GM12892 (cell line): ENCODE measurements at regions not wholly inside any gene's neighbourhood (a gene's known extent, or its start where the extent isn't known, plus 50 kb on each side); places are given as distances from the start of the nearest gene placed in this dataset.
"Not testable (repeated sequence)": the region's sequence is repeated elsewhere in the genome, so short reads cannot be mapped to it uniquely, and the experiment has no call there.

ENCODE experiments used
- DNase-seq: peaks from one replicate; pipeline ENCODE4 v3.0.0; 2011; ENCODE audit not compliant: insufficient read length
- FAIRE-seq: peaks from 2 replicates; lab custom pipeline; 2011; peaks lifted over from hg19 to GRCh38; lab: Jason Lieb, UNC
- POLR2A ChIP-seq: IDR thresholded peaks from 2 replicates; pipeline ENCODE4 v1.6.1; 2011; ENCODE audit warnings: low read depth, low read length, control low read depth
- POLR2AphosphoS5 ChIP-seq: IDR thresholded peaks from 2 replicates; pipeline ENCODE4 v1.6.1; 2011; ENCODE audit warnings: low read depth, low read length, control low read depth
- TAF1 ChIP-seq: IDR thresholded peaks from 2 replicates; pipeline ENCODE4 v1.6.1; 2011; ENCODE audit warnings: low read depth, mild to moderate bottlenecking, control low read depth, low read length, borderline replicate concordance

DNA sequence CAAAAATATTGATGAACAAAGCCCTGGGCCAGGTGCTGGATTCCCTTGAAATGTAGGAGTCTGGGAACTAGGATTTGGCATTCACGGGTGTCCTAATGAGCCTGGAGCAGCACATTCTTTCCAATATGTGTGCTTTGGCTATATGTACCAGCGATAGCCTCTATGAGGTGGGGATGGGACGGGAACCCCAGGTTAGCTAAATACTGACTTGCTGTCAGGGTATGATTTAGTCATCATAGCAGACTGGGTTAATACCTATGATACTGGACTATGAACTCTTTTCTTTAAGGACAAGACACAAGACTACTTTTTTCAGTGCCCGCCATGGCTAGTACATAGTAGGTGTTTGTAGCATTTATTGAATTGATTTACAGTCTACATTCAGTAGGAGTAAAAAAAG, 152.7 kb downstream of the KCNRG start:
- DNase-seq (no peak), FAIRE-seq (no peak)
- TF ChIP-seq TAF1 (no peak), POLR2A (no peak), POLR2AphosphoS5 (no peak)

DNA sequence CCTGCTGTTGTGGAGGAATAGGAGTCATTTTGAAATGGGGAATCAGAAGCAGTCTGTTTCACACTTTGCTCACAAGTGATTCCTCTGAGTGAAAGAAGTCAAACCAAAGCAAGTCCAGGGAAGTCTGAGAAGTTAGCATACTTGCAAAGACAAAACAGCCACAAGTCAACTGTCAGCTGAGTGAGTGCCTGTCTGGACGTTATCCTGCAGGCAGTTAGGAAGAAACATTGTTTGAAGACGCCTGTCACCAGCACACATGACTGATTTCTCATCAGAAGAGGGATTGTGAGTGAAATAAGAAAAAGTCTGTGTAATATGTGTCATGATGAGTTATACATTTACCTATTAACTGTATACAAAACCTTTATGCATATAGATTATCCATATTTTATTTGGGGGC, 153.5 kb downstream of the KCNRG start:
- no peak for DNase-seq
- no peak for FAIRE-seq
- TF ChIP-seq TAF1 (no peak), POLR2A (no peak), POLR2AphosphoS5 (no peak)

DNA sequence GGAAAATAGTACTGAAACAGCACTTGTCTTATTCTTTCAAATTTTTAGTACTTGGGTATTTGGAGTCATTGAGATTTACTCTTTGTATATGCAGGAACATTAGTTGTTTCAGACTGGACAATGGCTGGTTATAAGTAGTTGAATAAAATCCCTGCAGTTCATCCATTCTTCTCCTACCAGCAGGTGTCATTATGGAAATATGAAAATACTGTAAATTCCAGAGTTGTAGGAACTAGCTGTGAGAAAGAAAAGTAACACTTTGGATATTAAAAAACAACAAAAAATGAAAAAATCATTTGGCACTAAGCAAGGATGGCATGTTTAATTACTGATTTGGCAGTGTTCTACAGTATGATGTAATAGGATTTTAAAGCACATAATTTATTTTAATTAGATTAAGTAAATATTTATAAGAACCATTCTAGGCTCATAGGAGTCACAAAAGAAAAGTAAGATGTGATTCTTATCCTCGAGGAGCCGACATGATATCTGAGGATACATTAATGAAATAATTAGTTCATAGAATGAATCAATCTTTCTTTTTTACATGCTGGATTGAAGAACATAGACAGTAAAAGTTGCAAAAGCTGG, 155.3 kb downstream of the KCNRG start:
- FAIRE-seq = no peak
- no peak for TF ChIP-seq TAF1
- no peak for TF ChIP-seq POLR2AphosphoS5
- TF ChIP-seq POLR2A = no peak
- DNase-seq = no peak

DNA sequence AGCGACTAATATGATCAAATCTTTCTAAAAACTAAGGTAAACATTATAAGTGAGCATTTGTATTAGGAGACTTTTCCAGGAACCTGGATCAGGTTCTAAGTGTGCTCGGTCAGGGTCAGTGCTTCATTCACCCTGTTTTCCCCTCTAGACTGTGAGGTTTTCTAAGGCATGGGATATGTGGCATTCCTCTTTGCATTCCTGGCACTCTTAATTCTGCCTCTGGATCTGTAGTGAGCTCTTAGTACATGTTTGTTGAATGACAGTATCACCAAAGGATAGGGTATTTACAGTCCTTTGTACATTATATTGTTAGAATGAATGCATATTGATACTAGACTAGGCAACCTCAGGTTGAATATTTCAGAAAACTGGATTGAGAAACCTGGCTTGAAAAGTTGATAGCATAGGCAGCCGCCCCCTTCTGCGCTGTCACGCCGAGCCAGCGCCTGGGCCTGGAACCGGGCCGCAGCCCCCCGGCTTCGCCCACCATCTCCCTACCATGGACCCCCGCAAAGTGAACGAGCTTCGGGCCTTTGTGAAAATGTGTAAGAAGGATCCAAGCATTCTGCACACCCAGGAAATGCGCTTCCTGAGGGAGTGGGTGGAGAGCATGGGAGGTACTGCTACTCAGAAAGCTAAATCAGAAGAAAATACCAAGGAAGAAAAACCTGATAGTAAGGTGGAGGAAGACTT, 156.5 kb downstream of the KCNRG start:
- DNase-seq (no peak), FAIRE-seq (no peak)
- no peak for TF ChIP-seq TAF1
- TF ChIP-seq POLR2A = no peak
- no peak for TF ChIP-seq POLR2AphosphoS5

DNA sequence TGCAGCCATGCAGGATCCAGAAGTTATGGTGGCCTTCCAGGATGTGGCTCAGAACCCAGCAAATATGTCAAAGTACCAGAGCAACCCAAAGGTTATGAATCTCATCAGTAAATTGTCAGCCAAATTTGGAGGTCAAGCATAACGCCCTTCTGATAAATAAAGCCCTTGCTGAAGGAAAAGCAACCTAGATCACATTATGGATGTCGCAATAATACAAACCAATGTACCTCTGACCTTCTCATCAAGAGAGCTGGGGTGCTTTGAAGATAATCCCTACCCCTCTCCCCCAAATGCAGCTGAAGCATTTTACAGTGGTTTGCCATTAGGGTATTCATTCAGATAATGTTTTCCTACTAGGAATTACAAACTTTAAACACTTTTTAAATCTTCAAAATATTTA, 157.8 kb downstream of the KCNRG start:
- not testable (repeated sequence) for FAIRE-seq, DNase-seq

DNA sequence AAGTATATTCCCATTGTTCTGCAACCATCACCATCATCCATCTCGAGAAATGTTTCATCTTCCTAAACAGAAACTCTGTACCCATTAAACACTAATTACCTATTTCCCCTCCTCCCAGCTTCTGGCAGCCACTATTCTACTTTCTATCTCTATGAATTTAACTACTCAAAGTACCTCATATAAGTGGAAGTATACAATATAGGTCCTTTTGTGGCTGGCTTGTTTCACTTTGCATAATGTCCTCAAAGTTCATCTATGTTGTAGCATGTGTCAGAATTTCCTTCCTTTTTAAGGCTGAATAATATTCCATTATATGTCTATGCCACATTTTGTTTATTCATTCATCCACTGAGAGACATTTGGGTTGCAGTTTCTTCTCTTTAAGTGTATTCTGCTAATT, 159.4 kb downstream of the KCNRG start:
- TF ChIP-seq POLR2A (no peak), POLR2AphosphoS5 (no peak), TAF1 (no peak)
- DNase-seq (no peak), FAIRE-seq (no peak)

DNA sequence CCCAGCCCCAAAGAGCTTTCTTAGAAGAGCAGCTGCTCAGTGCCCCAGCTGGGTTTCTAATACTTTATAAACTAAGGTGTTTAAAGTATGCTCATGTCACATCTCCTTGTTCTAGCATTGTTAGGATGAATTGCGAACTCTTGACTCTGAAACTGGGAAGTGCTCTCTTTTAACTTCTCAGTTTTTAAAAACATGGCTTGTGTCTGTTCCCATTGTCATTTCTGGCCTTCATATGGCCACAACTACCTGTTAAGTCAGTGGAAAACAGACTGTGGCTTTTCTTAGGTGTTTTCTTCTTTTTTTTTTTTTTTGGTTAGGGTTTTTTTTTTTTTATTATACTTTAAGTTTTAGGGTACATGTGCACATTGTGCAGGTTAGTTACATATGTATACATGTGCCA, 164.7 kb downstream of the KCNRG start:
- TF ChIP-seq POLR2A (no peak), POLR2AphosphoS5 (no peak), TAF1 (no peak)
- no peak for FAIRE-seq
- DNase-seq = no peak

DNA sequence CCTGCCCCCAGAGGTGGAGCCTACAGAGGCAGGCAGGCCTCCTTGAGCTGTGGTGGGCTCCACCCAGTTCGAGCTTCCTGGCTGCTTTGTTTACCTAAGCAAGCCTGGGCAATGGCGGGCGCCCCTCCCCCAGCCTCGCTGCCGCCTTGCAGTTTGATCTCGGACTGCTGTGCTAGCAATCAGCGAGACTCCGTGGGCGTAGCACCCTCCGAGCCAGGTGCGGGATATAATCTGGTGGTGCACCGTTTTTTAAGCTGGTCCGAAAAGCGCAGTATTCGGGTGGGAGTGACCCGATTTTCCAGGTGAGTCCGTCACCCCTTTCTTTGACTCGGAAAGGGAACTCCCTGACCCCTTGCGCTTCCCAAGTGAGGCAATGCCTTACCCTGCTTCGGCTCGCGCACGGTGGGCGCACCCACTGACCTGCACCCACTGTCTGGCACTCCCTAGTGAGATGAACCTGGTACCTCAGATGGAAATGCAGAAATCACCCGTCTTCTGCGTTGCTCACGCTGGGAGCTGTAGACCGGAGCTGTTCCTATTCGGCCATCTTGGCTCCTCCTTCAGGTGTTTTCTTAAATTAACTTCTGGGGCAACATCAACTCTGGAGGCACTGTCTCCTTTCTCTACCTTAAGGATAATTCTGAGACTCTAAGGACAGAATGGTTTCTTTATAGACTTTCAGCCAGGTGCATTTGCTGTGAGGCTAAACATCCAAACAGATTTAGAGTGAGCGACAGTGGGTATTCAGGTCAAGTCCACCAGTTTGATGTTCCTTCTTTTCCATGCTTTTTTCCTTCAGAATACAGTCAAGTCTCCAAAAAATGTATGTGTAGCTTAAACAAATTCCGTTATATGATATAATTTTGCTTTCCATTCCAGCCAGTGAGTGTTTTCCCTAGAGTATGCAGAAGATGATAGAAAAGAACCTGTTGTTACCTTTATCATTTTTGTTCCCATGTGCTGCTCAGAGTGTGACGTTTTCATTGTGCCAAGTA, 170.8 kb downstream of the KCNRG start:
- not testable (repeated sequence) for FAIRE-seq, DNase-seq

DNA sequence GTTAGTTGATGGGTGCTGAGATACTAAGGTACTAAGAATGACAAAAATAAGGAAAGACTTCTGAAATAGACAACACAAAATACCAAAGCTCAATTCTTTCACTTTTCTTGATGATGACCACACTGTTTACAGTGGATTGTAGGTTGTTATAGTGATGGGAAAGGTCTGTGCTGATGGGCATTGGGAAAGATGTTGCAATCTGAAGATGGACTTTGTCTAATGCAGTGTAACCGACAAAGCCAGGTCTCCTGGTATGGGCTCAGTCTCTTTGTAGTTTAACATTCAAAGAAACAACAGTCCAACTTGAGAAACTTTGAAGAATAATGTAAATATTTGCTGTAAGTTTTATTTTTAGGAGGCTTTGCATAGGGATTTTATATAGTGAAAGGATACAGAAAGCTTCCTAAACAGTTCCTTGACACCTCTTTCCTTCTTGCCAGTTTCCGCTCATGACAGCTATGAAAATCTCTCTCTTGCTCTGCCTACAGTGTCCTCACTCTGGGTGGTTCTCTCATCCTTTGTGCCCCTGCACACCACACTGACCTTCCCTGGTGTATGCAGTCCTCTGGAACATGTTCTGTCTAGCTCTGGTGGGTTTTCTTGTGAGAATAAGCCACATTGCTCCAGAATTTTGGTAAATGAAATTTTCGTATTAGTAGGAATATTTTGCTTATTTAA, 172.2 kb downstream of the KCNRG start:
- DNase-seq = no peak
- TF ChIP-seq POLR2AphosphoS5 (no peak), POLR2A (no peak), TAF1 (no peak)
- no peak for FAIRE-seq

DNA sequence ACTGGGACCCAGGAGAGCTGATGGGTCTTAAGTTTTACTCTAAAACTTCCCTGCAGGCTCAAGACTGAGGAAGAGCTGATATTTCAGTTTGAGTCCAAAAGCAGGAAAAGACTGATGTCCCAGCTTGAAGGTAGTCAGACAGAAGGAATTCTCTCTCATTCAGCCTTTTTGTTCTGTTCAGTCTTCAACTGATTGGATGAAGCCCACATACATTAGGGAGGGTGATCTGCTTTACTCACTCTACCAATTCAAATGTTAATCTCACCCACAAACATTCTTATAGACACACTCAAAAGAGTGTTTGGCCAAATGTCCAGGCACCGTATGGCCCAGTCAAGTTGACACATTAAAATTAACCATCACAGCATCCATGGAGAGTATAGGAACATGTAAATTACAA, 173.5 kb downstream of the KCNRG start:
- FAIRE-seq (no peak), DNase-seq (no peak)
- no peak for TF ChIP-seq POLR2A

DNA sequence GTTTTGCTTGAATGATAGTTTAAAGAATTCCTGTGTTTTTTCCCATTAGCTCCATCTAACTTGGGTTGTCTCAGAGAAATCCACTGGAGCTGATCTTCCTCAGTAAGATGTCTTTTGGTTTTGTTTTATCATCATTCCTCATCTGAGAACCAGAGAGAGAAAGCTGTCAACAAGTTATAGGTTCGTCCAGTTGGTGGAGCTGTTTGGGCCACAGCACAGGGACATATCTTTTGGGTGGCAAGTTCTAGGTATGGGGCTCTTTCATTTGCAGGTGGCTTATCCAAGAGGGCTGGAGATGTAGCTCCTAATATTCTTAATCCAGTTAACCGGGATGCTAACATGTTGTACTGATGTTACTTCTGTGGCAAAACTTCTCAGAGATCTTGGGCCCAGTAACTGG, 174.2 kb downstream of the KCNRG start:
- TF ChIP-seq POLR2A (no peak), TAF1 (no peak), POLR2AphosphoS5 (no peak)
- no peak for DNase-seq
- FAIRE-seq = peak; percentile 48

DNA sequence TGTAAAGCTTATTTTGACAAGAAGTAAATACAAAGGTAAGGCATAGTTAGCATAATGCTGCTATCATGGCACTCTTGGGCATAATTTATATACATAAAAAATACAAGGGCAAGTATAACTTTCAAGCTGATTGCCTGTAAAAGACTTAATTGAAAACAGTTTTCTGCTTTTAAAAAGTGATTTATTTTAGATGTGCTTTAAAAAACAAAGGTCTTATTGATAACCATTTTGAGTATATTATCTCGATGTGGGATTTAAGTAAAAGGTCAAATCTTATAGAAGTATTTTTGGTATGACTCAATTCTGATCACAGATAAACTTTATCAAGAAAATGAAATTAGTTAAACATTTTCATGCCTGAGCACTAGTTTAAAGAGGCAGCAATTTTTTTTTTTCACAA, 175.8 kb downstream of the KCNRG start:
- no peak for FAIRE-seq
- no peak for TF ChIP-seq POLR2A
- no peak for TF ChIP-seq POLR2AphosphoS5
- no peak for TF ChIP-seq TAF1
- no peak for DNase-seq
